ENCODE measurements at regions not wholly inside any gene's neighbourhood (a gene's known extent, or its start where the extent isn't known, plus 50 kb on each side); places are given as distances from the start of the nearest gene placed in this dataset.

GRCh38 chr21:35543746-35544145 lies 494.6 kb upstream of the RUNX1 start:
- TF ChIP-seq CTCF (IDR thresholded peaks at IDR 0.05) (no peak), POLR2A (IDR thresholded peaks at IDR 0.05) (no peak)

Measured in adrenal gland (tissue), 5 donors.